ENCODE measurements at regions not wholly inside any gene's neighbourhood (a gene's known extent, or its start where the extent isn't known, plus 50 kb on each side); places are given as distances from the start of the nearest gene placed in this dataset.
"Not testable (repeated sequence)": the region's sequence is repeated elsewhere in the genome, so short reads cannot be mapped to it uniquely, and the experiment has no call there.

DNA sequence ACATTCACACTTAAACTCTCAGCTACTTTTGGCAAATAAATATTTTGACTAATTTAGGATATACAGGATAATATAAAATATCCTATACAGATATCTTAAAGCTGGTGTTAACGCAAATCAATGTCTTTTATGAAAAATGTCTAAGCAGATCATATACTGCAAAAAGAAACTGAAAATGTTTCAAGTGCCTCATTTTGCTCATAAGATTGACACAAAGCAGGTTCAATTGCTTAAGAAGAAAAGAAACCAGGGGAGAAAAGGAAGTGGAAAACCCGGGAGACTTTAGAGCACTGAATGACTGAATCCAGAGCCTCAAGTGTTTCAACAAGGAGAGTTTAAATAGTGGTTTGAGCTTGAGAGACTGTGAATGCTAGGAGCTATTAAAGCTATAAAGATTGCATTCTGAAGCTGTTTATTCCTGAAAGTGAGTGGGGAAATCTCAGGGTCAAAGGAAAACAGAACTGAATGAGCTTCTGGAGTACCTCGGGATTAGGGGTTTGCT lies 1943.0 kb downstream of the MRPL39 start:
- no peak for DNase-seq

DNA sequence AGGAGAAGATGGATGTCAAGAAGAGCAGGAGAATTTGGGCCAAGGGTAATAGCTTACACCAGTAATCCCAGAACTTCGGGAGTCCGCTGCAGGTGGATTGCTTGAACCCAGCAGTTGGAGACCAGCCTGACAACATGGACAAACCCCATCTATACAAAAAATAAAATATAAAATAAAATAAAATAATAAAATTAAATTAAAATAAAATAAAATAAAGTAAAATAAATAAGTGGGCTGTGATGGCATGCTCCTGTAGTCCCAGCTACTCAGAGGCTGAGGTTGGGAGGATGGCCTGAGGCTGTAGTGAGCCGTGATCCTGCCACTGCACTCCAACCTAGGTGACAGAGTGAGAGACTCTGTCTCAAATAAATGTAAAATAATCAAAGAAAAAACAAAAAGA lies 1946.7 kb downstream of the MRPL39 start:
- no peak for DNase-seq

GRCh38 chr21:23644768-23645167 lies 1962.5 kb downstream of the MRPL39 start:
- DNase-seq: no peak

DNA sequence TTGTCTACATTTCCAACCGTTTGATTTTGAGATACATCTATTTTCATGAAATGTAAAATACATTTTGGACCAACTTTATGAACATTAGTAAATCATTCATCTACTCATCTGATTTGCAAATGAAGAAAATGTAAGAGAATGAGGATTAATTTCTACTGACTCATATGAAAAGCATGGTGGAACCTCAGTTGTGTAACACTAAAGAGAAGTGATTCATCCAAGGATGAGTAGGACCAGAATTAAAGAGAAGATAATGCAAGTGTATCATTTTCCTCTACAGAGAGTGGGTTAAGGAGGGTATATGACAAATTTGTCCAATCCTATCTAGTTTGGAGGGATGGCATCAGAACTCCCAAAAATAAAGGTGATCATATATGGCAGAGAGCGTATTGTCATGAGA lies 1967.6 kb downstream of the MRPL39 start:
- no peak for DNase-seq

- no peak for DNase-seq
Measured at GRCh38 chr21:23638131-23638695, 1969.1 kb downstream of the MRPL39 start.

- no peak for DNase-seq
Measured at GRCh38 chr21:23633447-23633940, 1973.8 kb downstream of the MRPL39 start.

- no peak for DNase-seq
Measured at GRCh38 chr21:23624281-23624680, 1983.0 kb downstream of the MRPL39 start.

DNA sequence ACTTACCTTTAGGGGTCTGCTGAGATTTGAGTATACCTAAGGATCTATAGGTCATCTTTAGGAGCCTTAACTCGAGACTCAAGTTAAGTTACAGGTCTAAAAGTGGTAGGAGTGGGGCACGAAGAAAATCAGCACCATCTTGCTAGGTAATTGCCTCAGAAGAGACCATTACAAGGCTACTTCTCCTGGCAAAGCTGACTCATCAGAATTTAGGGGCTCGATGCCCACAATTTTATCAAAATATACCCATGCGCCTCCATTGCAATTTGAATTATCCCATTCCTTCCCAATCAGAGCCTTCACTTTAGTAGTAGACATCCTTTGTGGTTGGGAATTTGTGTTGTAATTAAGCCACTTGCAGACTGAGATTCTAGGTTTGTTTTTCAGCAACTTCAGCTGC lies 1994.3 kb downstream of the MRPL39 start:
- no peak for DNase-seq

DNA sequence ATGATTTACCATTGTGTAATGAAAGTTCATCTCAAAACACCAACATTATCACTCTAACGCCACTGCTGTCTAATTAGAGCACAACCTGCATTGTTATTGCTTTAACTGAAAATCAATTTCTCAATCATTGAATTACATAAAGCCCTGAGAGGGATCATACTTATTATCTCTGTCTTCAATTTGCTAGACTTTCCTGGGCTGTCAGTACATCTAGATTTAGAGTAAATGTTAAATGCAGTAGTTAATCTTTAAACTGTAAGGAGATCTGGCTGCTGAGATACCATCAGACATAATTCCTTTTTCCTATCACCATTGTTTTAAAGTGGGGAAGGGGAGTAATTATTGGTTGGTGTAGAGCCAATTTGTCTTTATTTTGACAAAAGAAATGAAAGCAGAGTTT lies 1995.1 kb downstream of the MRPL39 start:
- DNase-seq: no peak

GRCh38 chr21:23607782-23608431 lies 1999.4 kb downstream of the MRPL39 start:
- DNase-seq: no peak

- DNase-seq: no peak
Measured at GRCh38 chr21:23601549-23601948, 2005.7 kb downstream of the MRPL39 start.

GRCh38 chr21:23593582-23593981 lies 2013.7 kb downstream of the MRPL39 start:
- DNase-seq: no peak

DNA sequence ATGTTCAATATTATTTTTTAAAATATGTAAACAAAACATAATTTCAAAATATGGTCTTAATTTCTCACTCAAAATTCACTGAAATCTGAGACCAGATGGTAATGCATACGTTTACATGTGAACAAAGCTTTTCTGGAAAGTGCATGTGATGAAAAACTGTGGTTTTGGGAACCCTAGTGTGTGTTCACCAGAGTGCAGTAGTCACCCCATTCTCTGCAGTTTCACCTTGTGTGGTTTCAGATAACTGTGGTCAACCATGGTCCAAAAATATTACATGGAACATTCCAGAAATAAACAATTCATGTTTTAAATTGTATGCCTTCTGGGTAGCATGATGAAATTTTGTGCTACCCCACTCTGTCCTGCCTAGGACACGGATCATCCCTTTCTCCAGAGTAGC lies 2021.9 kb downstream of the MRPL39 start:
- DNase-seq: no peak

GRCh38 chr21:23579573-23579972 lies 2027.7 kb downstream of the MRPL39 start:
- no peak for DNase-seq

GRCh38 chr21:23578027-23578426 lies 2029.3 kb downstream of the MRPL39 start:
- no peak for DNase-seq

DNA sequence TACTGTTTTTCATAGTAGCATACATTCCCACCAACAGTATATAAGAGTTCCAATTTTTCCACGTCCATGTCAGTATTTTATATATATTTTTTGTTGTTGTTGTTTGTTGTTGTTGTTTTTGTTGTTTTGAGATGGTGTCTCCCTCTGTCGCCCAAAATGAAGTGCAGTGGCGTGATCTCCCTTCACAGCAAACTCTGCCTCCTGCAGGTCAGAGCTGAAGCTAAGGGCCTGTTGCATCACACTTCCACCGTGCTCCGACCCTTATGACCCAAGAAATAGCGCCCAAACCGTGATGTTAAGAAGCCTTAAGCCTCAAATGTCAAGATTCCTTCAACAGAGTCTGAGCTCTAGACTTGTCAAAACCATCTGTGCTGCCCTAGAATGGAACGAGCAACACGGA lies 2032.3 kb downstream of the MRPL39 start:
- no peak for DNase-seq

- DNase-seq: not testable (repeated sequence)
Measured at GRCh38 chr21:23548924-23549323, 2058.4 kb downstream of the MRPL39 start.

DNA sequence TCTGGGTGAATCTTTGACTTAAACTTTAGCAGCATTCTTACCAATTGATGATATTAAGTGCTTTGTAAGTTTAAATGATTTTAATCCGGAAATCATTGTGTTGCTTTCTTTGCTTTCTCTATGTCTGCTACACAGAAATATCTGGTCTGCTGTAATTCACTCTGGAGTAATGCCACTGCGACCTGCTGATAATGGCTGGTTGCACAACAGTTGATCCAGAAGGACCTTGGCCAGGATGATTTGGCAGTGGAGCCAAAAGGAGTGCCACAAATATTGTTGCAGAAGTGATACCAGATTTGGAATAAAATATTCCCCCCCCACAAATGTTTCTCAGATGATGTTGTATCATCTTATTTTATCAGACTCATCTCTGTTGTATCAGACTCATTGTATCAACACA lies 2063.9 kb downstream of the MRPL39 start:
- DNase-seq: no peak

DNA sequence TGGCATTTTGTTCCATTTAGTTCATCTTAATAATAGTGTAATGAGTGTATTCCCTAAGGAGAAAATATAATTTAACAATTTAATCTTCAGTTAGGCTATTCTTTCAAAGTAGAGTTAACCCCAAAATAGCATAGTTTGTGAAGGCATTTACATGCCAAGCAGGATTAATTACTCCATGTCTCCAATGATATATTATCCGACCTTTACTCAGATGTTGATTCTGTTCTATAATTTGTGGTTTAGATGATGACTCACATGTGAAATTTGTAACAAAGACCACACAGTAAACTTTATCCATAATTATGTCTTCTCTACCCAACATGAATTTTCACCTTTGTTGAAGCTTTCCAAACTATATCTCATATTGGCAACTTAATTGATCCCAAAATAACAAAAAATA lies 2065.2 kb downstream of the MRPL39 start:
- DNase-seq: no peak

- DNase-seq: no peak
Measured at GRCh38 chr21:23541571-23541970, 2065.7 kb downstream of the MRPL39 start.

- no peak for DNase-seq
Measured at GRCh38 chr21:23534850-23535249, 2072.4 kb downstream of the MRPL39 start.

DNA sequence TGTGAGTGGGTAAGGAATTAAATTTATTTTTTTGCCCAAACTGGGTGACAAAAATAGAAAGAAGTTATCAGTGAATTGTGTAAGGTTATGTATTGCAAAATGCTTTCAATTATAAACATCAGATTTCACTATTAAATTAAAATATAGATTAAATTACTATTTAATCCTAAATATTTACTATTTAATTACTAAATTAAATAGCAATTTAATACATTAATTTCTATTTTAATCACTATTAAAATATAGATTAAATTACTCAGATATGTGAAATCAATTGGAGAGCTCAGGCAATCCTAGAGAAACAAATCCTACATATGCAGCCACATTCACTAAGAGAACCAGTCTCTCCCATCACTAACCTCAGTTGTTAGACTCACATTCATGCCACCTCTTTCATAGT lies 2075.8 kb downstream of the MRPL39 start:
- no peak for DNase-seq

DNA sequence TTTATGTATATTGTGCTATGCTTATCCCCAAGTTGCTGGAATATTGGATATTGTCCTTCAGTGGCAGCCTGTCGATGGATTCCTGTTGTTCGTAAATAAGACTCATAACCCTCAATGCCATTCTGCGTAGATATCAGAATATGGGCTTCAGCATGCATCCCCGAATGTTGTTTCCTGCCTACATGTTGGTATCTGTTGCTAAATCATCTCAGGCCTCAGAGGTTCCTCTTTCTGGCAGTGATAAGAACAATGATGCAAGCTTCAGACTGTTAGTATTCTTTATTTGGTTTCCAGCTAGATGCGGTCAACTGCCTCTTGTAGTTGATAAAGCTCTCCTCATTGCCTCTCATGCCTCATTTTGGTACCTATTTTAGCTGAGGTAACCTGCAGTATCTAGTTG lies 2082.6 kb downstream of the MRPL39 start:
- DNase-seq: no peak

- no peak for DNase-seq
Measured at GRCh38 chr21:23522751-23523150, 2084.5 kb downstream of the MRPL39 start.

GRCh38 chr21:23507501-23507900 lies 2099.8 kb downstream of the MRPL39 start:
- no peak for DNase-seq
